CD4-positive, CD25-positive, alpha-beta regulatory T cell (primary cell): ENCODE measurements at regions not wholly inside any gene's neighbourhood (a gene's known extent, or its start where the extent isn't known, plus 50 kb on each side); places are given as distances from the start of the nearest gene placed in this dataset.
"Not testable (repeated sequence)": the region's sequence is repeated elsewhere in the genome, so short reads cannot be mapped to it uniquely, and the experiment has no call there.

ENCODE experiments used
- ATAC-seq, 2 donors: fragments of 150-1000 bp; cut with Tn5 transposase; one replicate each; pipeline ENCODE4 v1.10.0; 2021; ENCODE audit warnings: low read depth in 2 of 2, moderate number of reproducible peaks in 2 of 2, moderate library complexity in 1 of 2
- DNase-seq, 3 donors: peaks; one replicate each; pipeline versions ENCODE4 v3.0.0 to v3.0.0-alpha.2; 2012 to 2022; ENCODE audit warnings: mixed read lengths in 1 of 3
- H3K27ac ChIP-seq: one replicate; pipeline ENCODE4 v1.7.0; 2013; ENCODE audit warnings: mild to moderate bottlenecking, low read length; ENCODE audit not compliant: insufficient read depth, poor library complexity, severe bottlenecking
- H3K27me3 ChIP-seq: one replicate; pipeline ENCODE4 v1.7.0; 2013; ENCODE audit warnings: low read length; ENCODE audit not compliant: control insufficient read depth, insufficient read depth
- H3K36me3 ChIP-seq: one replicate; pipeline ENCODE4 v1.7.0; 2013; ENCODE audit warnings: mild to moderate bottlenecking, low read length, moderate library complexity; ENCODE audit not compliant: control insufficient read depth, insufficient read depth
- H3K4me1 ChIP-seq: 2 replicates; pipeline ENCODE4 v1.7.0; 2013; ENCODE audit warnings: mild to moderate bottlenecking, low read length; ENCODE audit not compliant: insufficient read depth, control insufficient read depth, poor library complexity, severe bottlenecking
- H3K4me3 ChIP-seq: one replicate; pipeline ENCODE4 v1.7.0; 2013; ENCODE audit warnings: low read depth, mild to moderate bottlenecking, low read length, moderate library complexity
- H3K9me3 ChIP-seq, 2 experiments: 1 replicate in 1 of 2; 2 replicates in 1 of 2; pipeline ENCODE4 v1.7.0; 2013; ENCODE audit warnings: low read length in 2 of 2, mild to moderate bottlenecking in 1 of 2, moderate library complexity in 1 of 2; ENCODE audit not compliant: control insufficient read depth in 2 of 2
- H3K27ac Mint-ChIP-seq, 3 donors: one replicate each; pipeline ENCODE4 v1.8.0; 2020 to 2022; ENCODE audit warnings: mild to moderate bottlenecking in 3 of 3, mixed read lengths in 3 of 3, moderate library complexity in 2 of 3
- H3K27me3 Mint-ChIP-seq: one replicate; pipeline ENCODE4 v1.8.0; 2022; ENCODE audit warnings: mild to moderate bottlenecking, mixed read lengths
- H3K36me3 Mint-ChIP-seq: one replicate; pipeline ENCODE4 v1.8.0; 2020; ENCODE audit warnings: mixed read lengths
- H3K4me1 Mint-ChIP-seq, 4 donors: one replicate each; pipeline ENCODE4 v1.8.0; 2020 to 2022; ENCODE audit warnings: mixed read lengths in 4 of 4, mild to moderate bottlenecking in 1 of 4
- H3K4me3 Mint-ChIP-seq, 4 donors: one replicate each; pipeline ENCODE4 v1.8.0; 2020 to 2022; ENCODE audit warnings: mild to moderate bottlenecking in 4 of 4, mixed read lengths in 4 of 4, moderate library complexity in 3 of 4
- H3K9me3 Mint-ChIP-seq, 7 donors: one replicate each; pipeline ENCODE4 v1.8.0; 2020 to 2022; ENCODE audit warnings: mixed read lengths in 7 of 7, mild to moderate bottlenecking in 3 of 7, moderate library complexity in 2 of 7

DNA sequence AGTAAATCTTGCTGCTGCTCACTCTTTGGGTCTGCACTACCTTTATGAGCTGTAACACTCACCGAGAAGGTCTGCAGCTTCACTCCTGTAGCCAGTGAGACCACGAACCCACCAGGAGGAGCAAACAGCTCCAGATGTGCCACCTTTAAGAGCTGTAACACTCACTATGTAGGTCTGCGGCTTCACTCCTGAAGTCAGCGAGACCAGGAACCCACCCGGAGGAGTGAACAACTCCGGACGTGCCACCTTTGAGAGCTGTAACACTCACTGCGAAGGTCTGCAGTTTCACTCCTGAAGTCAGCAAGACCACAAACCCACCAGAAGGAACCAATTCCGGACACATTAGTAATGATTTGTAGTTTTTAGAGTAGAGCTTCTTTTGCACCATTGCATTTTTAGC, 481.9 kb downstream of the PCDH7 start:
- H3K27ac Mint-ChIP-seq, H3K27me3 Mint-ChIP-seq, H3K4me3 Mint-ChIP-seq, H3K27me3 ChIP-seq, ATAC-seq, H3K4me1 Mint-ChIP-seq, DNase-seq, H3K4me3 ChIP-seq, H3K4me1 ChIP-seq, H3K36me3 Mint-ChIP-seq, H3K27ac ChIP-seq, H3K36me3 ChIP-seq: not testable (repeated sequence)
- peaks cover 0 to 11% of the 10 kb centered on the region in 2 experiments for H3K9me3 ChIP-seq
- peaks cover 1 to 19% (median 8%) of the 10 kb centered on the region in 7 donors for H3K9me3 Mint-ChIP-seq

DNA sequence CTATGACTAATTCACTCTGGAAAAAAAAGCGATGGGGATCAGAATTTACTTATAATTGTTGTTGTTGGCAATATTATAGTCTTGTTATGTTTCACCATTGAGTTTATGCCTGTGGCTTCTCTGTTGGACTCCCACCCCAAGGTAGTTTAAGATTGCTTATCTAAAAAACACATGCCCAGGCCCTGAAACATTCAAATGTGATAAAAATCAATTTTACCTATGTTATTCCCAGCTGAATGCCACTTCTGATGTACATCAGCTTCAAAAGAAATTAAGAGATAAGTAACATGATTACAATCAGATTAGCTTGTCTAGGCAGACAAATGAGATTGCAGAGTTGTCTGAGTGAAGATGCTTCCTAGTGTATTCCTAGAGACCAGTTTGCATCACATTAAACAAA, 484.7 kb downstream of the PCDH7 start:
- H3K27me3 ChIP-seq, result no peaks in the 10 kb centered on the region
- no peak overlapping the region for H3K27ac Mint-ChIP-seq
- H3K4me1 ChIP-seq, result no peaks in the 10 kb centered on the region
- DNase-seq (no peak), ATAC-seq (no peak)
- H3K9me3 Mint-ChIP-seq, result peaks cover 1 to 17% (median 8%) of the 10 kb centered on the region in 7 donors
- H3K27ac ChIP-seq, result no peak overlapping the region
- H3K9me3 ChIP-seq, result peaks cover 0 to 4% of the 10 kb centered on the region in 2 experiments
- H3K4me3 Mint-ChIP-seq, result no peak overlapping the region
- no peaks in the 10 kb centered on the region for H3K4me1 Mint-ChIP-seq
- no peak overlapping the region for H3K4me3 ChIP-seq
- no peaks in the 10 kb centered on the region for H3K27me3 Mint-ChIP-seq
- H3K36me3 ChIP-seq, result no peaks in the 10 kb centered on the region
- no peaks in the 10 kb centered on the region for H3K36me3 Mint-ChIP-seq

DNA sequence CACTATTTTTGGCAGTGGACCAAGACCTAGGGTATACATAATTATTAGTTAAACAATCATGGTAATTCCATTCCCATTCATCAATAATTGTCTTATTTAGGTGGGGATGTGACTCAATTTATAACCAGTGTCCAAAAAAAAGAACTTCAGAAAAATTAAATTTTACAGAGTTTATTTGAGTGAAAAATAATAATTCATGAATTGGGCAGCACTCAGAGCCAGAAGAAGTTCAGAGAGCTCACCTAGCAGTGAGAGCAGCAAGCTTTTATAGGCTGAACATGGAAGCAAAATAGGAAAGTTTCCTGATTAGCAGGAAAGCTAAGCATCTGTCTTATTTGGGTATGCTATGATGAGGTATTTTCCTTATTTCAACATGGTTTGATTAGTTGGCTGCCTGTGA, 500.8 kb downstream of the PCDH7 start:
- Histone ChIP-seq H3K4me1 (no peaks in the 10 kb centered on the region), H3K9me3 (no peaks in the 10 kb centered on the region), H3K27me3 (no peaks in the 10 kb centered on the region), H3K4me3 (no peak overlapping the region), H3K36me3 (no peaks in the 10 kb centered on the region), H3K27ac (no peak overlapping the region)
- no peaks in the 10 kb centered on the region for H3K4me1 Mint-ChIP-seq
- no peaks in the 10 kb centered on the region for H3K36me3 Mint-ChIP-seq
- ATAC-seq (no peak), DNase-seq (no peak)
- H3K4me3 Mint-ChIP-seq, result no peak overlapping the region
- no peak overlapping the region for H3K27ac Mint-ChIP-seq
- H3K27me3 Mint-ChIP-seq, result no peaks in the 10 kb centered on the region
- peaks cover 0 to 15% (median 7%) of the 10 kb centered on the region in 7 donors for H3K9me3 Mint-ChIP-seq

DNA sequence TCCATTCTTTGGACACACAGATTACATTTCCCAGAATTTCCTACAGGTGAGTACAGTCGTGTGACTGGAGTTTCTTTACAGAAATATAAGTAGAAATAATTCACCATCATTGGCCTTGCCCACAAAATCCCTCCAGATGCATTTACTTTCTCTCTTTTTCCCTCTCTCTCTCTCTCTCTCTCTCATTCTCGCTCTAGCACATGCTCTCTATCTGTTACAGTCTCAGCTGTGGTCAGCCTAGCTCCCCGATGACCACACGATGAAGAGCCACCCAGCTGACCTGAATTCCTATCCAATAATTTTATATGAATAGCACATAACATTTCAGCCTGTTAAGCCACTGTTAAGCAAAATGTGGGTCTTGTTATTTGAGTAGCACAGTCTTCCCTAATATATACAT, 507.9 kb downstream of the PCDH7 start:
- Histone ChIP-seq H3K27ac (no peak overlapping the region), H3K4me3 (no peak overlapping the region), H3K36me3 (no peaks in the 10 kb centered on the region), H3K4me1 (no peaks in the 10 kb centered on the region), H3K9me3 (no peaks in the 10 kb centered on the region), H3K27me3 (no peaks in the 10 kb centered on the region)
- H3K4me1 Mint-ChIP-seq, result no peaks in the 10 kb centered on the region
- H3K27ac Mint-ChIP-seq, result no peak overlapping the region
- DNase-seq, result no peak
- H3K4me3 Mint-ChIP-seq, result no peak overlapping the region
- H3K9me3 Mint-ChIP-seq, result peaks cover 0 to 8% (median 4%) of the 10 kb centered on the region in 7 donors
- H3K27me3 Mint-ChIP-seq, result no peaks in the 10 kb centered on the region
- no peaks in the 10 kb centered on the region for H3K36me3 Mint-ChIP-seq
- ATAC-seq, result no peak

DNA sequence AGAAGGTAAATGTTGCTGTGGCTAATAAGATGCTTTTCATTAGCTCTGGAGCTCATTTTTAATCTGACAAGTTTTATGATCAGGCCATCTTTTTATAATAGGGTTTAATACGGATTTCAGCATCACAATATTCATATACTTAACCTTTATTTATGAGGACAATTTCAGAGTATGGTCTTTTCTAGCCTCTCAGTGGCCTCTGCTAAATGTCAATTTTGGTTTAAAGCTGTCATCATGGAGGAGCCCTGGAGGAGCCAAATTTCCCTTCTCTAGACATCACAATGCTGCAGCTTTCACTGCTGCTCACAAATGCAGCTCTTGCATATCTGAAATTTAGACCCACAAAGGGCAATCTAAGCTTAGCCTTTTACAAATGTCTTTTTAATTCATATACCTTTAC, 510.4 kb downstream of the PCDH7 start:
- Histone ChIP-seq H3K27ac (no peak overlapping the region), H3K4me1 (no peaks in the 10 kb centered on the region), H3K9me3 (no peaks in the 10 kb centered on the region), H3K27me3 (no peaks in the 10 kb centered on the region), H3K4me3 (no peak overlapping the region), H3K36me3 (no peaks in the 10 kb centered on the region)
- no peak overlapping the region for H3K4me3 Mint-ChIP-seq
- no peaks in the 10 kb centered on the region for H3K36me3 Mint-ChIP-seq
- peaks cover 0 to 20% (median 4%) of the 10 kb centered on the region in 7 donors for H3K9me3 Mint-ChIP-seq
- no peaks in the 10 kb centered on the region for H3K27me3 Mint-ChIP-seq
- no peaks in the 10 kb centered on the region for H3K4me1 Mint-ChIP-seq
- no peak for ATAC-seq
- H3K27ac Mint-ChIP-seq, result no peak overlapping the region
- no peak for DNase-seq

DNA sequence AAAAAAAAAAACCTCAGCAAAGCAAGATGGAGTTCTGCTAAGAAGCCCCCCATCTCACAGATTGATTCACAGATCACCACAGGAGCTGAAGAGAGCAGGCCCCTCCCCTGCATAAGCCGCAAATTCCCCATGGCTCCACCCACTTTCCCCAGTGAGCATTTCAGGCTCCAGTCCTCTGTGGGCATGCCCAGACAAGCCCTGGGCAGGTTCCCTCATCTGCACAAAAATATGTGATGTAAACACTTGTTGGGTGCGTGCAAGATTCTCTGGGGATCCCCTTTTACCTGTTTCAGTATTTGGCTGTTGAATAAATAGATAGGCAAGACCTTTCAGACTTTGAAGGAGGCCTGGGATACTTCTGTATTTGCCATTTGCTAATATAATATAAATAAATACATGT, 514.3 kb downstream of the PCDH7 start:
- Mint-ChIP-seq H3K9me3 (peaks cover 2 to 21% (median 5%) of the 10 kb centered on the region in 7 donors), H3K36me3 (no peaks in the 10 kb centered on the region), H3K4me3 (no peak overlapping the region), H3K27me3 (no peaks in the 10 kb centered on the region), H3K27ac (no peak overlapping the region), H3K4me1 (no peaks in the 10 kb centered on the region)
- H3K9me3 ChIP-seq, result peaks cover 0 to 4% of the 10 kb centered on the region in 2 experiments
- DNase-seq (no peak), ATAC-seq (no peak)
- H3K4me1 ChIP-seq, result no peaks in the 10 kb centered on the region
- H3K4me3 ChIP-seq, result no peak overlapping the region
- H3K27me3 ChIP-seq, result no peaks in the 10 kb centered on the region
- H3K36me3 ChIP-seq, result no peaks in the 10 kb centered on the region
- no peak overlapping the region for H3K27ac ChIP-seq

DNA sequence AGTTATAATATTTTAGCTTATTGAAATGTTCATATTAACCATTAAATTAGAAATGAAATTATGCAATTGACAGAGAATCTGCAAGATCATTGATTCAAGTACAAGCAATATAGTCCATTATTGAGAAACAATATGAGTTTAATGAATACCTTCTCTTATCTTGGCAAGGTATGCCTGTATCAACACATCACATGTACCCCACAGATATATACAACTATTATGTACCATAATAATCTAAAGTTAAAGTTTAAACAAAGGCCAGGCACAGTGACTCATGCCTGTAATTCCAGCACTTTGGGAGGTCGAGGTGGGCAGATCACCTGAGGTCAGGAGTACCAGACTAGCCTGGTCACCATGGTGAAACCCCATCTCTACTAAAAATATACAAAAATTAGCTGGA, 514.7 kb downstream of the PCDH7 start:
- ATAC-seq, result no peak
- Histone ChIP-seq H3K9me3 (peaks cover 2 to 4% of the 10 kb centered on the region in 2 experiments), H3K4me3 (no peak overlapping the region), H3K4me1 (no peaks in the 10 kb centered on the region), H3K27me3 (no peaks in the 10 kb centered on the region), H3K36me3 (no peaks in the 10 kb centered on the region), H3K27ac (no peak overlapping the region)
- H3K9me3 Mint-ChIP-seq, result peaks cover 2 to 25% (median 5%) of the 10 kb centered on the region in 7 donors
- no peak overlapping the region for H3K27ac Mint-ChIP-seq
- H3K4me1 Mint-ChIP-seq, result no peaks in the 10 kb centered on the region
- no peak overlapping the region for H3K4me3 Mint-ChIP-seq
- H3K27me3 Mint-ChIP-seq, result no peaks in the 10 kb centered on the region
- H3K36me3 Mint-ChIP-seq, result no peaks in the 10 kb centered on the region
- DNase-seq, result no peak

DNA sequence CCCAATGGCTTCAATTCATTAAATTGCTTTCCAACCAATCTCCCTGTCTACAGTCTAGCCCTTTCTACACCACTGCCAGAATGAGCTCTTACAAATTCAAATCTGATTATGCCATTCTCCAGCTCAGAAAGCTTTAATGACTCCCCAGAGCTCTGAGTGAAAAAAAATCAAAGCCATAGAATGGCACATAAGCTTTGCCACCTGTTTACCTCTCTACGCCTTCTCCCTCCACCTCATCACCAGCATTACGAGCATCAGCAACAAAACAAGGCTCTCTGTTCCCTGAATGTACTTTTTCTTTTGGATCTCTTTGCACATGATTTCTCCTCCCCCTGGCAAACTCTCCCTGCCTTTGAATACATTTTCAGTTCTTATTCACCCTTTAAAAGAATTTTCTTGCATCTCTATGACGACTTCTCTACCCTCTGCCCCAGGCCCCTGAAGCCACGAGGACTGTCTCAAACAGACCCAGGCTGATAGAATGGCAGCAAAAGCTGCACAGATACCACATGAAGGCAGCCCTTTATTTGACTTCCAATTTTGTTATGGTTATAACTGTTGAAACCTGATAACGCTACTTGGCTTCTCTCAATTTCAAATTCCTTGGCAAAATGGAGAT, 516.0 kb downstream of the PCDH7 start:
- no peaks in the 10 kb centered on the region for H3K36me3 ChIP-seq
- H3K4me1 ChIP-seq, result no peaks in the 10 kb centered on the region
- H3K27me3 ChIP-seq, result no peaks in the 10 kb centered on the region
- H3K27me3 Mint-ChIP-seq, result no peaks in the 10 kb centered on the region
- H3K4me3 ChIP-seq, result no peak overlapping the region
- H3K4me3 Mint-ChIP-seq, result no peak overlapping the region
- DNase-seq, result no peak
- no peak overlapping the region for H3K27ac Mint-ChIP-seq
- H3K4me1 Mint-ChIP-seq, result no peaks in the 10 kb centered on the region
- peaks cover 2 to 26% (median 5%) of the 10 kb centered on the region in 7 donors for H3K9me3 Mint-ChIP-seq
- H3K36me3 Mint-ChIP-seq, result no peaks in the 10 kb centered on the region
- no peak overlapping the region for H3K27ac ChIP-seq
- no peak for ATAC-seq
- H3K9me3 ChIP-seq, result peaks cover 2 to 4% of the 10 kb centered on the region in 2 experiments
